ENCODE measurements at regions not wholly inside any gene's neighbourhood (a gene's known extent, or its start where the extent isn't known, plus 50 kb on each side); places are given as distances from the start of the nearest gene placed in this dataset.
A peak's percentile ranks its signal among the peaks of the same experiment; 100 is the strongest.
"Not testable (repeated sequence)": the region's sequence is repeated elsewhere in the genome, so short reads cannot be mapped to it uniquely, and the experiment has no call there.

GRCh38 chr2:131584380-131584779 is 56.7 kb downstream of the CCDC74A start:
- no peak for DNase-seq (ENCODE audit: low read depth)

- no peak for DNase-seq (ENCODE audit: low read depth)
Measured at GRCh38 chr2:131584940-131585339, 57.3 kb downstream of the CCDC74A start.

GRCh38 chr2:131588152-131588873 is 60.6 kb downstream of the CCDC74A start:
- DNase-seq (ENCODE audit: low read depth): no peak

GRCh38 chr2:131589126-131589525 is 61.4 kb downstream of the CCDC74A start:
- DNase-seq (ENCODE audit: low read depth): not testable (repeated sequence)

GRCh38 chr2:131590366-131590765 is 62.7 kb downstream of the CCDC74A start:
- no peak for DNase-seq (ENCODE audit: low read depth)

GRCh38 chr2:131590896-131591295 is 63.2 kb downstream of the CCDC74A start:
- DNase-seq (ENCODE audit: low read depth): no peak

GRCh38 chr2:131596561-131596960 is 68.9 kb downstream of the CCDC74A start:
- not testable (repeated sequence) for DNase-seq (ENCODE audit: low read depth)

GRCh38 chr2:131602444-131602843 is 74.8 kb downstream of the CCDC74A start:
- DNase-seq (ENCODE audit: low read depth): not testable (repeated sequence)

GRCh38 chr2:131604652-131605051 is 77.0 kb downstream of the CCDC74A start:
- DNase-seq (ENCODE audit: low read depth): not testable (repeated sequence)

GRCh38 chr2:131606366-131606765 is 78.7 kb downstream of the CCDC74A start:
- DNase-seq (ENCODE audit: low read depth): not testable (repeated sequence)

- DNase-seq (ENCODE audit: low read depth): peak; percentile 73
Measured at GRCh38 chr2:131607056-131607455, 79.4 kb downstream of the CCDC74A start.

- not testable (repeated sequence) for DNase-seq (ENCODE audit: low read depth)
Measured at GRCh38 chr2:131614539-131614938, 86.9 kb downstream of the CCDC74A start.

- DNase-seq (ENCODE audit: low read depth): not testable (repeated sequence)
Measured at GRCh38 chr2:131618320-131618719, 90.6 kb downstream of the CCDC74A start.

- not testable (repeated sequence) for DNase-seq (ENCODE audit: low read depth)
Measured at GRCh38 chr2:131622874-131623273, 95.2 kb downstream of the CCDC74A start.

- not testable (repeated sequence) for DNase-seq (ENCODE audit: low read depth)
Measured at GRCh38 chr2:131626011-131626410, 98.3 kb downstream of the CCDC74A start.

- not testable (repeated sequence) for DNase-seq (ENCODE audit: low read depth)
Measured at GRCh38 chr2:131626565-131626964, 98.9 kb downstream of the CCDC74A start.

GRCh38 chr2:131627777-131628176 is 100.1 kb downstream of the CCDC74A start:
- DNase-seq (ENCODE audit: low read depth): not testable (repeated sequence)

- not testable (repeated sequence) for DNase-seq (ENCODE audit: low read depth)
Measured at GRCh38 chr2:131631648-131632047, 104.0 kb downstream of the CCDC74A start.

GRCh38 chr2:131633405-131633804 is 105.7 kb downstream of the CCDC74A start:
- DNase-seq (ENCODE audit: low read depth): not testable (repeated sequence)

GRCh38 chr2:131633827-131634695 is 106.4 kb downstream of the CCDC74A start:
- DNase-seq (ENCODE audit: low read depth): not testable (repeated sequence)

- no peak for DNase-seq (ENCODE audit: low read depth)
Measured at GRCh38 chr2:131635611-131636010, 107.9 kb downstream of the CCDC74A start.

GRCh38 chr2:131636704-131637308 is 109.1 kb downstream of the CCDC74A start:
- DNase-seq (ENCODE audit: low read depth): not testable (repeated sequence)
